GM18519 (cell line): ENCODE measurements at regions not wholly inside any gene's neighbourhood (a gene's known extent, or its start where the extent isn't known, plus 50 kb on each side); places are given as distances from the start of the nearest gene placed in this dataset.

Experiments
- ATAC-seq: cut with Tn5 transposase; IDR thresholded peaks from one replicate; pipeline ENCODE4 v1.9.1; 2021; ENCODE audit warnings: mild to moderate bottlenecking, moderate library complexity; ENCODE audit not compliant: unreplicated experiment, low FRiP score

DNA sequence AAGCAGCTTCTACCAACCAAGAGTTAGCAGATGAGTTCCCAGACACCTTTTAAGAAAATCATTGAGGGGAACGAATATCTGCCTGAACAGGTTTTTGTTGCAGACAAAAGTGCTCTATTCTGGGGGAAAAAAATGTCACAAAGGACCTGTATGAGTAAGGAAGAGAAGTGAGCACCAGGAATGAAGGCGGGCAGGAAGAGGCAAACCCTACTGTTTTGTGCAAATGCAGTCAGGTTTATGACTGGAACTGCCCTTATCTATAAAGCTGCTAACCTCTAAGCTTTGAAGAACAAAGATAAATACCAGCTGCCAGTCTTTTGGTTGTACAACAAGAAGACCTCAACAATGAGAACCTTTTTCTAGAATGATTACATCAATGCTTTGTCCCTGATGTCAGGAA, 292.4 kb upstream of the SP4 start:
- ATAC-seq: no peak

DNA sequence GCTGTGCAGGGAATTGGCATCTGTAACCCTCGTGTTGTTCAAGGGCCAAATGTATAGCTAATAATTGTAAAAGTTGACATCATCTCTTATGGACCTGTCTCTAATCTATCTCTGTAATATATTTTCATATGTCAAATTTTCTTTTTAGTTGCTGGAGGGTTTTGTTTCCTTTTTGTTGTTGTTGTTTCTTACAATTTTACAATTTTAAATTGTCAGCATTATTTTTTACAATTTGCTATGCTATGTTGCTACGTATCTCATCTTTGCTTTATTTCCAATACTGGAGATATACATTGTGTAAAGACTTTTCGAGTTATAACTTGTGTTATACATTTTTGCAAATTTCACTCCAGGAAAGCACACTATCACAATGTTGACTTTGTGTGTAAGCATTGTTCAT, 290.2 kb upstream of the SP4 start:
- no peak for ATAC-seq

DNA sequence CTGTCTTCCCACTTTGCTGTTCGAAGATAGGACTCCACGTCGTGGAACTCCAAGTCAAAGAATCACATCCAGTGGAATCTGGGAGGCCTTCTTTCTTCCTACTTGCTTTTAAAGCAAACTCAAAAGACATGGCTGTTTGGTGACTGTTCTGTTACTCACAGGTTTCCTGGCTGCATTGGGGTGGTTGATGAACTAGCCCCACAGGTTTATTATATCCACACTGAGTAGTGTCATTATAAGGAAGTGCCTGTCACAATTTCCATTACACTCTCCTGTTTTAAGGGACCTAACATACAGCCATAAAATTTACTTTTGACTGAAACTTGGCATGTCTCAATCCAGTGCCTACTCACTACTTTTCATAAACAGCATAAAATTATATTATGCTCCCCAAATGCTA, 287.3 kb upstream of the SP4 start:
- no peak for ATAC-seq

DNA sequence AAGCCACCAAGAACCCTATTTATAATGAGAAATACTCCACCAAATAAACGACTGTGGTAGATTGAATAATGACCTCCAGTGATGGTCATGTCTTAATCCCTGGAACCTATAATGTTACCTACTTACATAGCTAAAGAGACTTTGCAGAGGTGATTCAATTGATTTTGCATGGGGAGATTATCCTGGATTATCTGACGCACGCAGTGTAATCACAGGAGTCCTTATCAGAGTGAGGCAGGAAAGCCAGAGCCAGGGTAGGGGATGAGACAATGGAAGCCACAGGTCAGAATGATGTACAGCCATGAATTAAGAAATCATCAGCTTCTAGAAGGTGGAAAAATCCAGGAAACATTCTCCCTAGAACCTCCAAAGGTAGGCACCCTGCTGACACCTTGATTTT, 286.4 kb upstream of the SP4 start:
- no peak for ATAC-seq

- ATAC-seq: no peak
Observed at GRCh38 chr7:21142081-21142480, 285.8 kb upstream of the SP4 start.

DNA sequence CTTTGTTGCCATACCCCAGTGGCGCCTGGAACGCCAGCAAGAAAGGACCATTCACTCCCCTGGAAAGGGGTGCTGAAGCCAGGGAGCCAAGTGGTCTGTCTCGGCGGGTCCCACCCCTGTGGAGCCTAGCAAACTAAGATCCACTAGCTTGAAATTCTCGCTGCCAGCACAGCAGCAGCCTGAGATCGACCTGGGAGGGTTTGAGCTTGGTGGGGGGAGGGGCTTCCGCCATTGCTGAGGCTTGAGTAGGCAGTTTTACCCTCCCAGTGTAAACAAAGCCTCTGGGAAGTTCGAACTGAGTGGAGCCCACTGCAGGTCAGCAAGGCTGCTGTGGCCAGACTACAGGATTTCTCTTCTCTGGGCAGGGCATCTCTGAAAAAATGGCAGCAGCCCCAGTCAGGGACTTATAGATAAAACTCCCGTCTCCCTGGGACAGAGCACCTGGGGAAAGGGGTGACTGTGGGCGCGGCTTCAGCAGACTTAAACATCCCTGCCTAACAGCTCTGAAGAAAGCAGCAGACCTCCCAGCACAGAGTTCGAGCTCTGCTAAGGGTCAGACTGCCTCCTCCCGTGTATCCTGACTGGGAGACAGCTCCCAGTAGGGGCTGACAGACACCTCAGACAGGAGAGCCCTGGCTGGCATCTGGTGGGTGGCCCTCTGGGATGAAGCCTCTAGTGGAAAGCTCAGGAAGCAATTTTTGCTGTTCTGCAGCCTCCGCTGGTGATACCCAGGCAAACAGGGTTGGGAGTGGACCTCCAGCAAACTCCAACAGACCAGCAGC, 281.1 kb upstream of the SP4 start:
- ATAC-seq: no peak

GRCh38 chr7:21149809-21150208, 278.1 kb upstream of the SP4 start:
- no peak for ATAC-seq

DNA sequence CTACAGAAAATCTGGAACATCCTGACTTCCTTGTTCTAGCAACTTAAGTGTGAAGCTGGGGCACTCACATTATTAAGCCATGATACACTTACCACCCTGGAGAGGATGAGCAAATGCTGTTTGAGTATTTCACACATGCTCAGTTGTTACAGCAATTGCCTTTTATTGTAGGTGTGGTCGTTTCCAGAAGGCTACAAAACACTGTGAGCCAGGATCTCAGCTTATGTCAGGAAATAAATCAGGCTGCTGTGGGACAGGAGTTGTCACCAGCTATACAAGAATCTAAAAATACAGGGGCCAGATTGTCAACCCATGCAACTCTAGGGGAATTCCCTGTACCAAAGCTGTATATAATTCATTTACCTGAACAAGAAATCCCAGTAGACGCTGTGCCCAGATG, 273.3 kb upstream of the SP4 start:
- ATAC-seq: no peak

GRCh38 chr7:21159506-21159905, 268.4 kb upstream of the SP4 start:
- no peak for ATAC-seq

DNA sequence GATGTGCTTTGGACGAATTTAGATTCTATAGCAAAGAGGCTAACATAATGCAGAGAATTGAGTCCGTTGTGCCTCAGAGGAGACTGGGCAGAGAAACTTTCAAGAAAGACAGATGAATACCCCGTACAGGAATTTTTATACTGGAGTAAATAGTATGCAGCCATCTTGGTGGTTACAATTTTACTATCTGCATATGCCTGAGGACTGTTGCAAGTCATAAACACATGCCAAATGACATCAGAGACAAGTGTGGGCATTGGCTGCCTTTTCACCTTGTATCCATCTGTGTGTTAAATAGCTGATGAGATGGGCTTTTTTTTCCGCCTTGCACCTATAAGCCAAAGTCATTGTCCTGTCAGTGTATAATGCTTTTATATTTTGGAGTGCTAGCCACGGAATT, 267.5 kb upstream of the SP4 start:
- ATAC-seq: no peak

- ATAC-seq: no peak
Observed at GRCh38 chr7:21167942-21168341, 259.9 kb upstream of the SP4 start.

- no peak for ATAC-seq
Observed at GRCh38 chr7:21169667-21170580, 258.0 kb upstream of the SP4 start.

GRCh38 chr7:21172800-21173199, 255.1 kb upstream of the SP4 start:
- no peak for ATAC-seq

GRCh38 chr7:21173436-21173835, 254.4 kb upstream of the SP4 start:
- no peak for ATAC-seq

- ATAC-seq: no peak
Observed at GRCh38 chr7:21175714-21176113, 252.2 kb upstream of the SP4 start.

DNA sequence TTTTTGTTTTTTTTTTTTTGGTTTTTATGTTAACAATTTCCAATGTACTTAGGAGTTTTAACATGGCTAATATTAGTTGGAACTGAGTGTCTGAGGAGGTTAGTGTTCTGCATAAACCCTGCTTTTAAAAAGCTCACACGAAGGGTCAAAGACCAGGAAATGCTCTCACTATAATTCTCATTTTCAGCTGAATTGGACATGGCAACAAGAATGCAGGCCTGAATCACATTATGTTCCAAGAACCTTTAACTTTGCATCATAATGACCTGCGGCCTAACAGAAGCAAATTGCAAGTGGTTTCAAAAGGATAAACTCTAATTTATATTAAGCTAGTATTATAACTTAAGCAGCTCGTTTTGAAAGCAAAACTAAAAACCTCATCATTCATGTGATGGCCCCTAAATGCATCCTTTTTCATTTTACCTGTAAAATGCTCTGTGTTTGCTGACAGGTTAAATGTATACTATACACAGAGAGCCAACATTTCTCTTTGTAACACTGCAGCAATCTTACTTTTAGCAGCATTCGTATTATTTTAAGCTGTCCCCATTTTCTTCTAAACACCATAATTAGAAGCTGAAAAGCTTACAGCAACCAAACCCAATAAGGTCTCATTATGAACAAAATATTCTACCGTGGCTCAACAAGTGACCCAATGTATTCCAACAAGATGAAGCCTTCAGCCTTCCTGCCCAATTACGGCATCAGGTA, 242.8 kb upstream of the SP4 start:
- ATAC-seq: no peak

GRCh38 chr7:21185653-21186265, 242.1 kb upstream of the SP4 start:
- ATAC-seq: no peak

GRCh38 chr7:21191321-21192073, 236.4 kb upstream of the SP4 start:
- no peak for ATAC-seq

DNA sequence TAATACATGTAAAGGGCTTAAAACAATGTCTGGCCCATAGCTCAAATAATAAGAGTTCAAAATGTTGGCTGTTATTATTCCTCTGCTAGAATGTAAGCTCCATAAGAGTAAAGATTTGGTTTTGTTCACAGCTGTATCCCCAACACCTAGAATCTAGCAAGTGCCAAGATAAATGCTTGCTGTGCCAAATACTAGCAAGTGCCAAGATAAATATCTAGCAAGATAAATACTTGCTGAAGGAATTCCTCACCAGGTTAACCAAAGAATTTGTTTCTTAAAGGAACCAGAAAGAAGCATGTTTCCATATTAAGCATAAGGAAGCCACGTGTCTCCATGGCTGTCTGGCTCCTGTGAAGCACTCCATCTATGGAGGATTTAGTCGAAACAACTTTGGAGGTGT, 235.2 kb upstream of the SP4 start:
- ATAC-seq: no peak

- ATAC-seq: no peak
Observed at GRCh38 chr7:21193895-21194294, 234.0 kb upstream of the SP4 start.
